NB4 (cell line): ENCODE measurements at regions not wholly inside any gene's neighbourhood (a gene's known extent, or its start where the extent isn't known, plus 50 kb on each side); places are given as distances from the start of the nearest gene placed in this dataset.

Experiments
- DNase-seq: peaks from one replicate; pipeline ENCODE4 v3.0.0; 2010; ENCODE audit warnings: low read depth
- H3K4me3 ChIP-seq: one replicate; pipeline ENCODE4 v1.5.1; 2011; ENCODE audit warnings: mild to moderate bottlenecking, low read depth, low read length, moderate library complexity
- MYC ChIP-seq: IDR thresholded peaks from 2 replicates; pipeline ENCODE4 v1.6.1; 2011; ENCODE audit warnings: low read depth, low read length
- POLR2A ChIP-seq: IDR thresholded peaks from 2 replicates; pipeline ENCODE4 v1.6.1; 2011; ENCODE audit warnings: mild to moderate bottlenecking; ENCODE audit not compliant: insufficient read length; ENCODE audit errors: extremely low read depth
- TF ChIP-seq, protein P1 (sequence below): IDR thresholded peaks from 2 replicates; pipeline ENCODE4 v1.6.1; 2011; ENCODE audit warnings: low read depth, low read length
- TF ChIP-seq, protein P2 (sequence below): IDR thresholded peaks from one replicate; pipeline ENCODE4 v1.5.1; 2012; ENCODE audit warnings: low read depth, low read length

DNA sequence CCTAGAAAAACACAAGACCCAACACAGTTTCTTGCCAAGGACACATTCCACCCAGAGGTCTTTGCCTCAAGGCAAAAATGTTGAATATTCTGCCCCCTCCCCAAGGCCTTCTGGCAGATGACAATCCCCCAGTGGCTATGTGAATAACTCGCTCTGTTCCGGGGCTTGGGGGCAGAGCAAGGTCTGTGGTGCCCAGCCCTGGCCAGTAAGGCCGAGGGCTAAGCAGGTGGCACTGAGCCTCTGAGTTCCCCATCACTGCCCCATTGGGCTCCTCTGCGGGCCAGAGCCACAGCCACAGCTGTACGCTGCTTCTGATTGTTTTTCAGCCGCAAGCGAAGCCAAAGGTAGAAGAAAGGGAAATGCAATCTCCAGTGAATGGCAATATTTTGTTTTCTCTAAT, 567.9 kb downstream of the CCDC171 start:
- DNase-seq: no peak
- no peak for TF ChIP-seq MYC
- TF ChIP-seq, protein P1, sequence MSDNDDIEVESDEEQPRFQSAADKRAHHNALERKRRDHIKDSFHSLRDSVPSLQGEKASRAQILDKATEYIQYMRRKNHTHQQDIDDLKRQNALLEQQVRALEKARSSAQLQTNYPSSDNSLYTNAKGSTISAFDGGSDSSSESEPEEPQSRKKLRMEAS: no peak
- TF ChIP-seq, protein P2, sequence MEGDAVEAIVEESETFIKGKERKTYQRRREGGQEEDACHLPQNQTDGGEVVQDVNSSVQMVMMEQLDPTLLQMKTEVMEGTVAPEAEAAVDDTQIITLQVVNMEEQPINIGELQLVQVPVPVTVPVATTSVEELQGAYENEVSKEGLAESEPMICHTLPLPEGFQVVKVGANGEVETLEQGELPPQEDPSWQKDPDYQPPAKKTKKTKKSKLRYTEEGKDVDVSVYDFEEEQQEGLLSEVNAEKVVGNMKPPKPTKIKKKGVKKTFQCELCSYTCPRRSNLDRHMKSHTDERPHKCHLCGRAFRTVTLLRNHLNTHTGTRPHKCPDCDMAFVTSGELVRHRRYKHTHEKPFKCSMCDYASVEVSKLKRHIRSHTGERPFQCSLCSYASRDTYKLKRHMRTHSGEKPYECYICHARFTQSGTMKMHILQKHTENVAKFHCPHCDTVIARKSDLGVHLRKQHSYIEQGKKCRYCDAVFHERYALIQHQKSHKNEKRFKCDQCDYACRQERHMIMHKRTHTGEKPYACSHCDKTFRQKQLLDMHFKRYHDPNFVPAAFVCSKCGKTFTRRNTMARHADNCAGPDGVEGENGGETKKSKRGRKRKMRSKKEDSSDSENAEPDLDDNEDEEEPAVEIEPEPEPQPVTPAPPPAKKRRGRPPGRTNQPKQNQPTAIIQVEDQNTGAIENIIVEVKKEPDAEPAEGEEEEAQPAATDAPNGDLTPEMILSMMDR: no peak
- TF ChIP-seq POLR2A: no peak
- no peak overlapping the region for H3K4me3 ChIP-seq

DNA sequence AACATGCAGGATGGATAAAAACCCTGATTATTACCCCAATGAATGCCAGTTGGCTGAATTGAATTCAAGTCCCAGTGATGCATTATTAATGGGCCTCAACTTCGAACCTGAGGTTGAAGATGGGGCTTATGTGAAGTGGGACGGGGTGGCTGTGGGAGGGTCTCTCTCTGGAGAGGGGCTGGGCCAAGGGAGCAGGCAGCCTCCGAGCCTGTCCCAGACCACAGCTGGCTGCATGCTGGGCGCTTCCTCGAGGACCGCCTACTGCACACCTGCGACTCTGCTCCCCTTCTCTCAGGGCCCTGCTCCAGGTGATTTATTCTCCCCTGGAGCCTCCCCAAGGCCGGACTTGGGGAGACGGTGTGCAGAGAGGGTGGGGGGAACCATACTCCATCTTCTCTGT, 568.3 kb downstream of the CCDC171 start:
- DNase-seq: no peak
- TF ChIP-seq, protein P1: no peak
- no peak for TF ChIP-seq POLR2A
- TF ChIP-seq, protein P2: no peak
- no peak for TF ChIP-seq MYC
- no peak overlapping the region for H3K4me3 ChIP-seq

DNA sequence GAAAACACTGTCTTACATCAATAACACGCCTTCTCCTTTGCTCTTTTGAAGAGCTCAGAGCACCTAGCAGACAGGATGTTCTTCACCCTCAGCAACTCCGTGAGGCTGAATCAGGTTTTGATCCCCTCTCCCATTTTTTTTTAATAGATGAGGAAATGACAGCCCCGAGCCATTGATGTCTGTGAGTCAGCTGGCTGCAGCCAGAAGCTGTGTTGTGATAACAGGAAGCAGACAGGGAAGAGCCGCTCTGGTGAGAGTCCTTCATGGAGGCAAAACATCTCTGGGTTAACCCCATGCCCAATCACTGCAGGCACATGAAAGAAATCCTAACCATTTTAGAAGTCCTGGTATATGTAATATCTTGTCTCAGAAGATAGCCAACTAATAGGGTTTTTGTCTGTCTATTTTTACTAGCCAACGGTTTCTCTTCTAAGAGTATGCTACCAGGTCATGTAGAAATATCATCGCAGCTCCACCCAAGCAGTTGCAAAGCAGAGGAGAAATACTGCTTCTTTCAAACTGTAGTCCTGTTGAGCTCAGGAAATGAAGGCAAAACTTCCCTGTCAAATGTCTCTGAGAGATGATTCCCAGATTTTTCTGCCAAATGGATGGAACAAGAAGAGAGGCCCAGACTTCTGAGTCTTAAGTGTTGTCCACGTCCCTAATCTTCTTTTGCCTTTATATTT, 568.9 kb downstream of the CCDC171 start:
- DNase-seq: no peak
- no peak for TF ChIP-seq MYC
- TF ChIP-seq, protein P1: no peak
- TF ChIP-seq POLR2A: no peak
- TF ChIP-seq, protein P2: no peak
- H3K4me3 ChIP-seq: no peak overlapping the region

DNA sequence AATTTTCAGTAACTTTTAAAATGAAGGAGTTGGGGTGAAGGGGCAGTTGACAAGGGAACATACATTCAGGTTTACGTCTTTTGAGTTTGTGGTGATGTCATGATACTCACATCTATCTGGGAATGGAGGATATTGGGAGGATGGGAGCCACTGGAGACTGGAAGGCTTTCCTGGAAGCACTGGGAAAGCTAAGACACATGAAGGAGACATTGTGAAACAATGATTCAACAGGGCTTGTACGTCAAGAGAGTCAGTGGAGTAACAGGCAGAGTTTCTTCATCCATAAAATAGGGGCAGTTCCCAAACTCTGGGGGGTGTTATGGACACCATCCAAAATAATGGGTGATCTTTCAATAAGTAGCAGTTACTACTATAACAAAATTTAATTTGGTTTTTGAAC, 572.8 kb downstream of the CCDC171 start:
- TF ChIP-seq, protein P2: no peak
- TF ChIP-seq POLR2A: no peak
- TF ChIP-seq MYC: no peak
- TF ChIP-seq, protein P1: no peak
- DNase-seq: no peak
- H3K4me3 ChIP-seq: no peak overlapping the region

DNA sequence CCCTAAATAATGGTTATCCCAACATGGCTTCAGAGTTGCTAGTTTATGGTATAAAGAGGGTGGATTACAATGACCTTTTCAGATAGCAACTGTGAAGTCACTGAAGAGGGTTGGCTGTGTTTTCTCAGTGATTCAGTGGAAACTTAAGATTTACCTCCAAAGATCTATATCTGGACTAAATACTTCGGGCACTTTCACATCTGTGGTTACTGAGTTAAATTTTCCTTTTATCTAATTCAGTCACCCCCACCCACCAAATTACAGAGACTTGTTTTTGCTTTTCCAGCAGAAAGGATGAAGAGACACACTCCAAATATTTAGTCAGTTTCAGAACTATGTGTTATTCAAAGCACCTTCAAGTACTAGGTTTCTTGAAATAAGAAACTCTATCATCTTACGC, 573.2 kb downstream of the CCDC171 start:
- H3K4me3 ChIP-seq: no peak overlapping the region
- DNase-seq: no peak
- TF ChIP-seq, protein P1: no peak
- TF ChIP-seq POLR2A (no peak), MYC (no peak)
- TF ChIP-seq, protein P2: no peak
